ENCODE measurements at regions not wholly inside any gene's neighbourhood (a gene's known extent, or its start where the extent isn't known, plus 50 kb on each side); places are given as distances from the start of the nearest gene placed in this dataset.

DNA sequence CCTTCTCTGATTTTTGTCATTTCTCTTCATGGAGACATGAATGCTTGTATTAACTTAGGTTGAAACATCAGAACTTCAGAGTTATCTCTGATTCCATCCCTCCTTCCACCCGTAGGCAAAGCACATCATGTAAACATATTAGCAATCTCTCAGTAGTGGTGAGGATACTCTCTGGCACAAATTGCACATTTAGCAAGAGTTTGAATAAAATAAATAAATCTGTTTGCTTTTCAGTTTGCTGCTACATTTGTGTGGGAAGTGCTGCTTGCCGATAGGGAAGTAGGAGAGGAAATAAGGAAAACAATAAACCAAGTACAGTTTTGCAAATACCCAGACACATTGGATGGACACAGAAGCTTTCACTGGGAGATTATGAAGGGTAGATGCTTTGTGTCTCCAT, 359.0 kb downstream of the BCKDHB start:
- TF ChIP-seq, protein P1, sequence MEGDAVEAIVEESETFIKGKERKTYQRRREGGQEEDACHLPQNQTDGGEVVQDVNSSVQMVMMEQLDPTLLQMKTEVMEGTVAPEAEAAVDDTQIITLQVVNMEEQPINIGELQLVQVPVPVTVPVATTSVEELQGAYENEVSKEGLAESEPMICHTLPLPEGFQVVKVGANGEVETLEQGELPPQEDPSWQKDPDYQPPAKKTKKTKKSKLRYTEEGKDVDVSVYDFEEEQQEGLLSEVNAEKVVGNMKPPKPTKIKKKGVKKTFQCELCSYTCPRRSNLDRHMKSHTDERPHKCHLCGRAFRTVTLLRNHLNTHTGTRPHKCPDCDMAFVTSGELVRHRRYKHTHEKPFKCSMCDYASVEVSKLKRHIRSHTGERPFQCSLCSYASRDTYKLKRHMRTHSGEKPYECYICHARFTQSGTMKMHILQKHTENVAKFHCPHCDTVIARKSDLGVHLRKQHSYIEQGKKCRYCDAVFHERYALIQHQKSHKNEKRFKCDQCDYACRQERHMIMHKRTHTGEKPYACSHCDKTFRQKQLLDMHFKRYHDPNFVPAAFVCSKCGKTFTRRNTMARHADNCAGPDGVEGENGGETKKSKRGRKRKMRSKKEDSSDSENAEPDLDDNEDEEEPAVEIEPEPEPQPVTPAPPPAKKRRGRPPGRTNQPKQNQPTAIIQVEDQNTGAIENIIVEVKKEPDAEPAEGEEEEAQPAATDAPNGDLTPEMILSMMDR (IDR thresholded peaks at IDR 0.05 in 4 of 5, conservative IDR thresholded peaks at IDR 0.05 in 1 of 5) = no peak
- TF ChIP-seq POLR2A (IDR thresholded peaks at IDR 0.05) = no peak

Data from gastrocnemius medialis (tissue), 4 donors.